Endothelial cell (in vitro differentiated cells): ENCODE measurements at regions not wholly inside any gene's neighbourhood (a gene's known extent, or its start where the extent isn't known, plus 50 kb on each side); places are given as distances from the start of the nearest gene placed in this dataset.
A peak's percentile ranks its signal among the peaks of the same experiment; 100 is the strongest.

Experiments used
- DNase-seq: peaks from one replicate; pipeline ENCODE4 v3.0.0; 2021; ENCODE audit warnings: low spot score
- H3K27ac Mint-ChIP-seq: one replicate; pipeline ENCODE4 v1.8.0; 2021; ENCODE audit warnings: mixed read lengths, inconsistent platforms; ENCODE audit not compliant: unreplicated experiment
- H3K27me3 Mint-ChIP-seq: one replicate; pipeline ENCODE4 v1.8.0; 2021; ENCODE audit warnings: mild to moderate bottlenecking, moderate library complexity, mixed read lengths, inconsistent platforms; ENCODE audit not compliant: unreplicated experiment
- H3K36me3 Mint-ChIP-seq: one replicate; pipeline ENCODE4 v1.8.0; 2021; ENCODE audit warnings: mild to moderate bottlenecking, low read depth, mixed read lengths, inconsistent platforms; ENCODE audit not compliant: unreplicated experiment
- H3K4me1 Mint-ChIP-seq: one replicate; pipeline ENCODE4 v1.8.0; 2021; ENCODE audit warnings: mild to moderate bottlenecking, mixed read lengths, inconsistent platforms; ENCODE audit not compliant: unreplicated experiment
- H3K4me3 Mint-ChIP-seq: one replicate; pipeline ENCODE4 v1.8.0; 2021; ENCODE audit warnings: mild to moderate bottlenecking, mixed read lengths, inconsistent platforms; ENCODE audit not compliant: unreplicated experiment
- H3K9me3 Mint-ChIP-seq: one replicate; pipeline ENCODE4 v1.8.0; 2021; ENCODE audit warnings: mixed read lengths, inconsistent platforms; ENCODE audit not compliant: unreplicated experiment
- CTCF ChIP-seq: fragments of 200-600 bp; sonication (generic); IDR thresholded peaks from one replicate; pipeline ENCODE4 v1.5.0; 2021; ENCODE audit warnings: antibody characterized with exemption; ENCODE audit not compliant: unreplicated experiment

GRCh38 chr5:99639905-99640304, 711.1 kb upstream of the CHD1 start:
- Mint-ChIP-seq H3K4me3 (no peak overlapping the region), H3K27ac (no peak overlapping the region), H3K27me3 (no peaks in the 10 kb centered on the region), H3K9me3 (no peaks in the 10 kb centered on the region), H3K36me3 (no peaks in the 10 kb centered on the region), H3K4me1 (no peaks in the 10 kb centered on the region)
- TF ChIP-seq CTCF = no peak
- no peak for DNase-seq

GRCh38 chr5:99636663-99637062, 707.9 kb upstream of the CHD1 start:
- Mint-ChIP-seq H3K9me3 (no peaks in the 10 kb centered on the region), H3K27ac (no peak overlapping the region), H3K4me1 (no peaks in the 10 kb centered on the region), H3K4me3 (no peak overlapping the region), H3K27me3 (peaks cover 1% of the 10 kb centered on the region), H3K36me3 (no peaks in the 10 kb centered on the region)
- DNase-seq = no peak
- no peak for TF ChIP-seq CTCF

DNA sequence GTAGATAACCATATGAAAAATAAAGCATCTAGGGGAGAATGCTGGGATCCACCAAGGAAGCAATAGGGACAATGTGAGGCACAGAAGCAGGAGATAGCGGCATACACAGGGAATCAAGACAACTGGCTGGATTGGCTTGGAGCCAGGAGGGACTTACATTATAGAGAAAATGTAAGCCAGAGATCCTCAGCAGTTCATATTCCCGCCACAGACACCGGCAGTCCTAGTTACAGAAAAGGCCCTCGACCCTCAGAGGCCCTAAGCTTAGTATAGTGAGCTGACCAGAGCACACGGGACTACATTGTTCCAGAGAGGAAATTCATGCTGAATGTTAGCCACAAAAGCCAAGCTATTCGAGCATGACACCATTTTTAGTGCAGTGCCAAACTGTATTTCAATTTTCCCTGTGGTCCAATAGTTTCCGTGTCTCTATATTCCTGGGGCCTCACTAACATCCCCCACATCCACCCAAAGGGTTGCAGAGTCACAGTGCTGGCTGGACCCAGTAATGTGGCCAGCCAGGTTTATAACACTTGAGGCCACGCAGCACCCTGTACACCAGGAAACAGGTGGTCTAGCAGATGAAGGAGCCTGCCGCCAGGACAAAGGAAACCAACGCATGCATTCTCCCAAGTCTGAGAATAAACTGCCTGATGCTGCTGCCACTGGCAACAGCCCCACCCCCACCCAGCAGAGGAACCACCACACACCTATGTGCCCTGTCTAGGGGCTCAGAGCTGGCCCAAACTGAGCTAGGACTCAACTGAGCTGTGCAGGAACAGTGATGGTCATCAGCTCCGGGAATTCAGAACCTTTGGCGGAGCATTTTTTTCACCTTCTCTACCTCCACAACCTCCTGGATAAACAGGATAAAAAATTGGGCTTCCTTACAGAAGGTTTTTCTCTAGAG, 693.2 kb upstream of the CHD1 start:
- H3K4me1 Mint-ChIP-seq = peaks cover 13% of the 10 kb centered on the region
- TF ChIP-seq CTCF = no peak

DNA sequence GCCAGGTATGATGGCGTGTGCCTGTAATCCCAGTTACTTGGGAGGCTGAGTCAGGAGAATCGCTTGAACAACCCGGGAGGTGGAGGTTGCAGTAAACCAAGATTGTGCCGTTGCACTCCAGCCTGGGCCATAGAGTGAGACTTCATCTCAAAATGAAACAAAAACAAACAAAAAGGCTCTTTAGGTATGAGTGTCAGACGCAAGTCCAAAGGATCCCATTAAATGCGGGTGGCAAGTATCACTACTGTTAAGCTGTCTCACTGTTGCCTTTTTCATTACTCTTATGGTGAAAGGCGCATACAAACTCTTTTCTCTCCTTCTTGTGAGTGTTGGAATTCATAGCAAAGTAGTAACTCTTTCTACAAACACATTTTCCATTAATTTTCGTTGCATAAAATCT, 688.5 kb upstream of the CHD1 start:
- peaks cover 7% of the 10 kb centered on the region for H3K4me1 Mint-ChIP-seq
- H3K4me3 Mint-ChIP-seq = no peak overlapping the region
- no peak for TF ChIP-seq CTCF

More for the DNA sequence above, 693.2 kb upstream of the CHD1 start:
- no peaks in the 10 kb centered on the region for H3K27me3 Mint-ChIP-seq
- no peak overlapping the region for H3K4me3 Mint-ChIP-seq
- H3K9me3 Mint-ChIP-seq = no peaks in the 10 kb centered on the region
- H3K27ac Mint-ChIP-seq = peak overlapping the region; percentile 94
- DNase-seq = peak; percentile 57
- no peaks in the 10 kb centered on the region for H3K36me3 Mint-ChIP-seq

GRCh38 chr5:99614888-99615287, 686.1 kb upstream of the CHD1 start:
- DNase-seq = no peak
- Mint-ChIP-seq H3K27ac (no peak overlapping the region), H3K4me1 (no peaks in the 10 kb centered on the region), H3K36me3 (no peaks in the 10 kb centered on the region), H3K9me3 (no peaks in the 10 kb centered on the region), H3K27me3 (no peaks in the 10 kb centered on the region), H3K4me3 (no peak overlapping the region)
- no peak for TF ChIP-seq CTCF

More for the DNA sequence above, 688.5 kb upstream of the CHD1 start:
- Mint-ChIP-seq H3K9me3 (no peaks in the 10 kb centered on the region), H3K27ac (no peak overlapping the region), H3K36me3 (no peaks in the 10 kb centered on the region), H3K27me3 (no peaks in the 10 kb centered on the region)
- DNase-seq = no peak
